ENCODE measurements at regions not wholly inside any gene's neighbourhood (a gene's known extent, or its start where the extent isn't known, plus 50 kb on each side); places are given as distances from the start of the nearest gene placed in this dataset.

DNA sequence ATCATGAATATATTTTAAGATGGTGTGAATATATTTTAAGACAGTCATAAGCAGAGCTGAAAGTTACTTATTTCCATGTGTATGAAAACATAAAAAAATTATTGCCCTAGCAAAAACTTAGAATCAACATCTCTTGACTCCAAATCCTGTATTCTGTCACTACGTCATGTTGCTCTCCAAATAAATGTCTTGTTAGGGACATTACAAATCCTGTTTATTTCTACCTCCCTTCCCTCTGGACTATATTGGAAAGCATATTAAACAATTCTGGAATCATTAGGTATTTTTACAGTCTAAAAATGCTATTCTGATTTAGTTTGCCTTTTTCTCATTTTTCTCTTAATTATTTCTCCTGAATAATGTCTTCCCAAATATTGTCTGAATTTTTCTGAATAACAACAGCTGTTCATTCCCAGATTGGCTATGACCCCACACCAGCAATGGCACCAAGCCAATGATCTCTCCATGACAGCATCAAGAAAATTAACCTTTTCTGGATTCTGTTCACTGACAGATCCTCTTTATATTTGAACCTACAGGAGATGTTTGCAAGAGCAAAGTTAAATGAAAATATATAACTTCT, 523.1 kb downstream of the IQCM start:
- Histone ChIP-seq H3K4me1 (peaks cover 0 to 23% (median 0%) of the 10 kb centered on the region in 9 donors), H3K27ac (peak overlapping the region in 3 of 10 donors; percentile 4 to 41 (median 36)), H3K27me3 (no peaks in the 10 kb centered on the region), H3K36me3 (no peaks in the 10 kb centered on the region), H3K9me3 (peaks cover 0 to 27% (median 2%) of the 10 kb centered on the region in 11 donors), H3K4me3 (no peak overlapping the region)
- ATAC-seq (peak in 5 of 8 donors; percentile 33 to 76 (median 59)), DNase-seq (peak; percentile 17 to 53)
- TF ChIP-seq, protein P1, sequence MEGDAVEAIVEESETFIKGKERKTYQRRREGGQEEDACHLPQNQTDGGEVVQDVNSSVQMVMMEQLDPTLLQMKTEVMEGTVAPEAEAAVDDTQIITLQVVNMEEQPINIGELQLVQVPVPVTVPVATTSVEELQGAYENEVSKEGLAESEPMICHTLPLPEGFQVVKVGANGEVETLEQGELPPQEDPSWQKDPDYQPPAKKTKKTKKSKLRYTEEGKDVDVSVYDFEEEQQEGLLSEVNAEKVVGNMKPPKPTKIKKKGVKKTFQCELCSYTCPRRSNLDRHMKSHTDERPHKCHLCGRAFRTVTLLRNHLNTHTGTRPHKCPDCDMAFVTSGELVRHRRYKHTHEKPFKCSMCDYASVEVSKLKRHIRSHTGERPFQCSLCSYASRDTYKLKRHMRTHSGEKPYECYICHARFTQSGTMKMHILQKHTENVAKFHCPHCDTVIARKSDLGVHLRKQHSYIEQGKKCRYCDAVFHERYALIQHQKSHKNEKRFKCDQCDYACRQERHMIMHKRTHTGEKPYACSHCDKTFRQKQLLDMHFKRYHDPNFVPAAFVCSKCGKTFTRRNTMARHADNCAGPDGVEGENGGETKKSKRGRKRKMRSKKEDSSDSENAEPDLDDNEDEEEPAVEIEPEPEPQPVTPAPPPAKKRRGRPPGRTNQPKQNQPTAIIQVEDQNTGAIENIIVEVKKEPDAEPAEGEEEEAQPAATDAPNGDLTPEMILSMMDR (IDR thresholded peaks at IDR 0.05), result no peak
- intact Hi-C loops (cut with DNase I), result no loop called here
- 65% methylated on average over 1 of the region's 1 CpG for WGBS, 2 donors

DNA sequence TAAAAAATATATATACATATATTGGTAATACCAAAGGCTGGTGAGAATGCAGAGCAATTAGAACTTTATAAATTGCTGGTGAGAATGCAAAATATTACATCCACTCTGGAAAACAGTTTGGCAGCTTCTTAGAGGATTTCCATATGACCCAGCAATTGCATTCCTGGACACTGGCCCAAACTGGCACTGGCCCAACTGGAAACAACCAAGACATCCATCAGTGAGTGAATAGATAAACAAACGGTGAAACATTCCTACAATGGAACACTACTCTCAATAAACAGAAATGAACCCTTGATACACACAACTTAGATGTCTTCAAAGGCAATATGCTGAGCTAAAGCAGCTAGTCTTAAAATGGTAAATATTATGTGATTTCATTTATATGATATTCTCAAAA, 524.2 kb downstream of the IQCM start:
- peak in 2 of 8 donors; percentile 41 to 62 for ATAC-seq
- intact Hi-C loops (cut with DNase I), result no loop called here
- TF ChIP-seq, protein P1 (IDR thresholded peaks at IDR 0.05), result no peak
- peak; percentile 44 to 65 for DNase-seq
- peaks cover 0 to 23% (median 0%) of the 10 kb centered on the region in 9 donors for H3K4me1 ChIP-seq
- peaks cover 0 to 33% (median 2%) of the 10 kb centered on the region in 11 donors for H3K9me3 ChIP-seq
- no peak overlapping the region for H3K4me3 ChIP-seq
- H3K27ac ChIP-seq, result peak overlapping the region in 1 of 10 donors; percentile 36
- no peaks in the 10 kb centered on the region for H3K36me3 ChIP-seq
- H3K27me3 ChIP-seq, result no peaks in the 10 kb centered on the region
- WGBS, 2 donors, result 3 to 6% methylated on average over 1 of the region's 1 CpG

DNA sequence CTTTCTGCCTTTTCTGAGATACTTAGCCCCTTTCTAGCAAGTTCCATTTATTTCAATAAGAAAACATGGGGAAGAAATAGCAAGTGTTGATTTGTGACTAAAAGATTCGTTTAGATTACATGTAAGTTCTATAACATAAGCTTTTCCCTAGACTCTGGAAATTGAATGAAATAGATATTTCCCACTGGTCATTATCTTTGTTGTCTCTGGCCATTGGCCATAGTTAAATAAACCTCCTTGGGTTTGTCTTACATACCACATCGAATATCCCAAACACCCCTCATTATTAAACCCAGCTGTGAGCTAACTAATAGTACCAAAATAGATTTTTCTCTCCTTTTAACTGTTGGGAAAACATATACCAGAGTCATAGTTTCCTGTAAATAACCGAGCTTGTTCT, 534.8 kb downstream of the IQCM start:
- DNase-seq (no peak), ATAC-seq (peak in 1 of 8 donors; percentile 14)
- 44 to 56% methylated on average over 3 of the region's 3 CpGs for WGBS, 2 donors
- Histone ChIP-seq H3K9me3 (peaks cover 0 to 5% (median 0%) of the 10 kb centered on the region in 11 donors), H3K4me1 (peaks cover 0 to 15% (median 0%) of the 10 kb centered on the region in 9 donors), H3K36me3 (no peaks in the 10 kb centered on the region), H3K27ac (peak overlapping the region in 2 of 10 donors; percentile 22 to 54), H3K4me3 (no peak overlapping the region), H3K27me3 (no peaks in the 10 kb centered on the region)
- TF ChIP-seq, protein P1 (IDR thresholded peaks at IDR 0.05), result no peak
- intact Hi-C loops (cut with DNase I), result no loop called here

DNA sequence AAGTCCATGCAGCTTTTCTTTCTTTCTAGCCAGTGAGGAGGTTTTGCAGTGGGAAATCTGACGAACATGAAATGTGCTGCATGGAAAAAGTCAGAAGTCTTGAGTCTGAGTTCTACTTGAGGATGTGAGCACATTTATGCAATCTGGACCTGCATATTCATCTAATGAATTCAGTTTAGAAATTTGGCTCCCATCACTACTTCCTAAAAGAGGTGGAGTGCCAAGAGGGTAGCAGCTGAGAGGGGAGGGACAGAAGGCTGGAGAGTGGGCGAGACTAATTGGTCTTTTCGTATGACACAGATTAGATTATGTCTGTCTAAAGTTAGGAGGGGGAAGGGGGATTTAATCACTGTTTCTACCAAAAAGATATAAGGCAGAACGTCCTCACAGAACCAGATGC, 535.9 kb downstream of the IQCM start:
- Histone ChIP-seq H3K27ac (peak overlapping the region in 3 of 10 donors; percentile 22 to 65 (median 54)), H3K27me3 (no peaks in the 10 kb centered on the region), H3K9me3 (peaks cover 0 to 15% (median 5%) of the 10 kb centered on the region in 11 donors), H3K4me1 (peaks cover 0 to 15% (median 0%) of the 10 kb centered on the region in 9 donors), H3K4me3 (no peak overlapping the region), H3K36me3 (no peaks in the 10 kb centered on the region)
- 21 to 31% methylated on average over 4 of the region's 4 CpGs for WGBS, 2 donors
- no peak for DNase-seq
- TF ChIP-seq, protein P1 (IDR thresholded peaks at IDR 0.05), result no peak
- intact Hi-C loops (cut with DNase I), result no loop called here
- ATAC-seq, result peak in 7 of 8 donors; percentile 61 to 86 (median 76)
